Calu3 (cell line): ENCODE measurements at regions not wholly inside any gene's neighbourhood (a gene's known extent, or its start where the extent isn't known, plus 50 kb on each side); places are given as distances from the start of the nearest gene placed in this dataset.

Experiments
- BruUV-seq: library from RNA; stranded (reverse); fragments of 400-500 nt; replicated peaks from 2 replicates; lab custom pipeline; 2021; lab: Mats Ljungman, UMichigan
- CTCF ChIA-PET: fragments of 300-600 bp; sonication (Branson Sonifier 250); formaldehyde crosslinking; loops from one replicate; lab custom pipeline; 2022; ENCODE audit warnings: antibody characterized with exemption; lab: Charles Lee
- DNase-seq: peaks from one replicate; pipeline ENCODE4 v3.0.0; 2022
- H3K27ac Mint-ChIP-seq: one replicate; pipeline ENCODE4 v1.8.0; 2022; ENCODE audit warnings: mixed read lengths; ENCODE audit not compliant: unreplicated experiment
- H3K27me3 Mint-ChIP-seq: one replicate; pipeline ENCODE4 v1.8.0; 2022; ENCODE audit warnings: mixed read lengths; ENCODE audit not compliant: unreplicated experiment
- H3K36me3 Mint-ChIP-seq: one replicate; pipeline ENCODE4 v1.8.0; 2022; ENCODE audit warnings: mild to moderate bottlenecking, moderate library complexity, mixed read lengths; ENCODE audit not compliant: insufficient read depth, unreplicated experiment
- H3K4me1 Mint-ChIP-seq: one replicate; pipeline ENCODE4 v1.8.0; 2022; ENCODE audit warnings: mild to moderate bottlenecking, low read depth, mixed read lengths; ENCODE audit not compliant: unreplicated experiment
- H3K4me3 Mint-ChIP-seq: one replicate; pipeline ENCODE4 v1.8.0; 2022; ENCODE audit warnings: mild to moderate bottlenecking, low read depth, moderate library complexity, mixed read lengths; ENCODE audit not compliant: unreplicated experiment
- H3K9me3 Mint-ChIP-seq: one replicate; pipeline ENCODE4 v1.8.0; 2022; ENCODE audit warnings: low read depth, mixed read lengths; ENCODE audit not compliant: unreplicated experiment
- intact Hi-C: fragments of 100-400 bp; cut with micrococcal nuclease; formaldehyde crosslinking; loops from one replicate; pipeline ENCODE4 v1.10.0; 2022; ENCODE audit not compliant: unreplicated experiment
- TF ChIP-seq, protein P1 (sequence below): fragments of 200-600 bp; IDR thresholded peaks from one replicate; pipeline ENCODE4 v1.8.0; 2022; ENCODE audit warnings: antibody characterized with exemption; ENCODE audit not compliant: unreplicated experiment

DNA sequence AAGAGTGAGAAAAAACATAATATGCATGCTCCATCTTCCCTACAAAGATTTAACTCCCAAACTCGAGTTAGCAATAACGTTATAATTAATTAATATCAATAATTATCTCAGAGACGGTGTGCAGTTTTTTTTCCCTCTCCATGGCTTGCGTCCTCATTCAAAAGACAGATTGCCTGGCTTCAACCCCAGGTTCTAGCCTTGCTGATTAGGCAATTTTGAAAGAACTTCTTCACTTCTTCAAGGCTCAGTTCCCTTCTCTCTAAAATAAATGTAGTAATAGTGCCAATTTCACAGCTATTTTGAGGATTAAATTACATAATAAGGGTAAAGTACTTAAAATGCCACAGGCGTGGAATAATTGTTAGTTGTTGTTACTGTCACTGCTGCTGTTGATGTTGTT, 876.1 kb upstream of the GBE1 start:
- TF ChIP-seq, protein P1, sequence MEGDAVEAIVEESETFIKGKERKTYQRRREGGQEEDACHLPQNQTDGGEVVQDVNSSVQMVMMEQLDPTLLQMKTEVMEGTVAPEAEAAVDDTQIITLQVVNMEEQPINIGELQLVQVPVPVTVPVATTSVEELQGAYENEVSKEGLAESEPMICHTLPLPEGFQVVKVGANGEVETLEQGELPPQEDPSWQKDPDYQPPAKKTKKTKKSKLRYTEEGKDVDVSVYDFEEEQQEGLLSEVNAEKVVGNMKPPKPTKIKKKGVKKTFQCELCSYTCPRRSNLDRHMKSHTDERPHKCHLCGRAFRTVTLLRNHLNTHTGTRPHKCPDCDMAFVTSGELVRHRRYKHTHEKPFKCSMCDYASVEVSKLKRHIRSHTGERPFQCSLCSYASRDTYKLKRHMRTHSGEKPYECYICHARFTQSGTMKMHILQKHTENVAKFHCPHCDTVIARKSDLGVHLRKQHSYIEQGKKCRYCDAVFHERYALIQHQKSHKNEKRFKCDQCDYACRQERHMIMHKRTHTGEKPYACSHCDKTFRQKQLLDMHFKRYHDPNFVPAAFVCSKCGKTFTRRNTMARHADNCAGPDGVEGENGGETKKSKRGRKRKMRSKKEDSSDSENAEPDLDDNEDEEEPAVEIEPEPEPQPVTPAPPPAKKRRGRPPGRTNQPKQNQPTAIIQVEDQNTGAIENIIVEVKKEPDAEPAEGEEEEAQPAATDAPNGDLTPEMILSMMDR: no peak
- Mint-ChIP-seq H3K4me1 (peaks cover 13% of the 10 kb centered on the region), H3K27ac (no peak overlapping the region), H3K27me3 (no peaks in the 10 kb centered on the region), H3K9me3 (peaks cover 3% of the 10 kb centered on the region), H3K4me3 (no peak overlapping the region), H3K36me3 (no peaks in the 10 kb centered on the region)
- CTCF ChIA-PET: no interaction called here
- no peak for DNase-seq
- no TSS peak for BruUV-seq
- intact Hi-C loops: no loop called here

DNA sequence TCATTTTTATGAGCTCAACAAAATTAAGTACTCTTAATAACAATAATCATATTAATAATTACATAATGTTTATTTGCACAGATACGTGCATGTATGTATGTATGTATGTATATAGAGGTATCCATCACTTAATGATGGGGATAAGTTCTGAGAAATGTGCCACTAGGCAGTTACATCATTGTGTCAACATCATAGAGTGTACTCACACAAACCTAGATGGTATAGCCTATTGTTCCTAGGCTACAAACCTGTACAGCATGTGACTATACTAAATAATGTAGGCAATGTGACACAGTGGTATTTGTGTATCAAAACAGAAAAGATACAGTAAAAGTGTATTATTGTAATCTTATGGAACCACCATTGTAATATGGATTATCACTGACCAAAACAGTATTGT, 874.7 kb upstream of the GBE1 start:
- H3K4me1 Mint-ChIP-seq: peaks cover 8% of the 10 kb centered on the region
- intact Hi-C loops: no loop called here
- no peak overlapping the region for H3K4me3 Mint-ChIP-seq
- DNase-seq: no peak
- no TSS peak for BruUV-seq
- TF ChIP-seq, protein P1: no peak
- H3K27ac Mint-ChIP-seq: no peak overlapping the region
- CTCF ChIA-PET: no interaction called here
- peaks cover 3% of the 10 kb centered on the region for H3K9me3 Mint-ChIP-seq
- H3K36me3 Mint-ChIP-seq: no peaks in the 10 kb centered on the region
- H3K27me3 Mint-ChIP-seq: no peaks in the 10 kb centered on the region

DNA sequence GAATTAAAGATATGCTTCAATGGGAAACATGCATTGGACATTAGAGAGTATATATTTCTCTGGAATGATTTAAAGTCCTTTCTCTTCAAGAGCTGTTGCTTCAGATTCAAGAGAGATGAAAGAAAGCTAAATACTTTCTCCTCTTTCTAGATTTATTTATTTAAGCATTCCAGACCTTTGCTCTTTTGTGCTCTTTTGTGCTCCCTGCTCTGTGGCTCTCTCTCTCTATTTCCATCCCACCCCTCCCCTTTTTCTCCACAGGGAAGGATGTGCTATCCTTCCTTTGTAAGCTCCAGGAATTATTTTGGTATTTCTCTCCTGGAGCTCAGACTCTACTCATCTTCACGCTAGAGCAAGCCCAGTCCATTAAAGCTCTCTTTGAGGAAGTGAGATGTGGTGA, 871.9 kb upstream of the GBE1 start:
- H3K4me3 Mint-ChIP-seq: no peak overlapping the region
- no peak overlapping the region for H3K27ac Mint-ChIP-seq
- peaks cover 8% of the 10 kb centered on the region for H3K4me1 Mint-ChIP-seq
- CTCF ChIA-PET: no interaction called here
- BruUV-seq: no TSS peak
- no peaks in the 10 kb centered on the region for H3K9me3 Mint-ChIP-seq
- TF ChIP-seq, protein P1: no peak
- no peaks in the 10 kb centered on the region for H3K27me3 Mint-ChIP-seq
- H3K36me3 Mint-ChIP-seq: no peaks in the 10 kb centered on the region
- no peak for DNase-seq
- intact Hi-C loops: no loop called here

DNA sequence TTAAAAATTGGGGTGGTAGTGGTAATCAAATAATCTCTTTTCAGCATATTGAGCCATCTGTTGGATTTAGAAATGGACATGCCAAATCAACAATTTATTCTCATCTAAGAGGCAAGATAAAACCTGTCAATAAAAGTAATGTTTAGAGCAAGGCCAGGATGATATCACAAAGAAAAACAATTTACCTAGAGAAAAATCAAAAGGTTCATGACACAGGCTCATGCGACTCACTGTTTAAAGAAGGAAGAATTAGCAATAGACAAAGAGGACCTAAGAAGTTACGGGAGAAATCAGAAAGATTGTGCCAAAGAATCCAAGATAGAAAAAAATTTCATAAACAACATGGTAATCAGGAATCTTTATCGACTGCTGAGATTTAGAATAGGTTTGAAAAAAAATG, 868.5 kb upstream of the GBE1 start:
- BruUV-seq: no TSS peak
- H3K27me3 Mint-ChIP-seq: no peaks in the 10 kb centered on the region
- H3K4me3 Mint-ChIP-seq: no peak overlapping the region
- no peaks in the 10 kb centered on the region for H3K9me3 Mint-ChIP-seq
- H3K4me1 Mint-ChIP-seq: peaks cover 8% of the 10 kb centered on the region
- H3K27ac Mint-ChIP-seq: no peak overlapping the region
- DNase-seq: no peak
- no peaks in the 10 kb centered on the region for H3K36me3 Mint-ChIP-seq
- intact Hi-C loops: no loop called here
- TF ChIP-seq, protein P1: no peak
- CTCF ChIA-PET: no interaction called here
